PC-9 (cell line): ENCODE measurements at regions not wholly inside any gene's neighbourhood (a gene's known extent, or its start where the extent isn't known, plus 50 kb on each side); places are given as distances from the start of the nearest gene placed in this dataset.

Experiments used
- BruUV-seq: library from RNA; stranded (reverse); fragments of 400-500 nt; replicated peaks from 2 replicates; lab custom pipeline; 2021; lab: Mats Ljungman, UMichigan
- CTCF ChIA-PET: fragments of 300-600 bp; sonication (Branson Sonifier 250); formaldehyde crosslinking; loops from one replicate; lab custom pipeline; 2022; ENCODE audit warnings: antibody characterized with exemption; lab: Charles Lee
- POLR2A ChIA-PET: fragments of 300-600 bp; sonication (Branson Sonifier 250); formaldehyde crosslinking; loops from one replicate; lab custom pipeline; 2022; ENCODE audit warnings: antibody characterized with exemption; ENCODE audit not compliant: unreplicated experiment; lab: Charles Lee
- DNase-seq, 2 experiments: peaks; one replicate each; pipeline versions ENCODE4 v3.0.0 to v3.0.0-alpha.2; 2015 to 2022; ENCODE audit warnings: mixed read lengths in 1 of 2
- H2AFZ ChIP-seq: fragments of 200-600 bp; sonication (generic); 2 replicates; pipeline ENCODE4 v1.8.1; 2017; ENCODE audit warnings: antibody characterized with exemption
- H3F3A ChIP-seq: fragments of 200-600 bp; sonication (generic); 2 replicates; pipeline ENCODE4 v1.8.1; 2017; ENCODE audit warnings: antibody characterized with exemption, mild to moderate bottlenecking, low read depth; ENCODE audit not compliant: insufficient read depth
- H3K27ac ChIP-seq: fragments of 200-600 bp; sonication (generic); 2 replicates; pipeline ENCODE4 v1.6.1; 2016; ENCODE audit warnings: mixed run types
- H3K27me3 ChIP-seq: fragments of 200-600 bp; sonication (generic); 2 replicates; pipeline ENCODE4 v1.6.1; 2016; ENCODE audit warnings: low read depth, mixed run types; ENCODE audit not compliant: insufficient read depth
- H3K36me3 ChIP-seq: fragments of 200-600 bp; sonication (generic); 2 replicates; pipeline ENCODE4 v1.6.1; 2016; ENCODE audit warnings: low read depth, mixed run types
- H3K4me1 ChIP-seq: fragments of 200-600 bp; sonication (generic); replicated peaks from 2 replicates; pipeline ENCODE4 v1.6.1; 2016; ENCODE audit warnings: mixed run types; ENCODE audit not compliant: insufficient read depth
- H3K4me2 ChIP-seq: fragments of 200-600 bp; sonication (generic); 2 replicates; pipeline ENCODE4 v1.6.1; 2017; ENCODE audit warnings: mixed run types
- H3K4me3 ChIP-seq: fragments of 200-600 bp; sonication (generic); 2 replicates; pipeline ENCODE4 v1.6.1; 2016; ENCODE audit warnings: mixed run types
- H3K79me2 ChIP-seq: fragments of 200-600 bp; sonication (generic); 2 replicates; pipeline ENCODE4 v1.6.1; 2017; ENCODE audit warnings: low read depth, mixed run types
- H3K9me2 ChIP-seq: fragments of 200-600 bp; sonication (generic); 2 replicates; pipeline ENCODE4 v1.8.1; 2017; ENCODE audit warnings: mild to moderate bottlenecking; ENCODE audit not compliant: insufficient read depth
- H3K9me3 ChIP-seq: fragments of 200-600 bp; sonication (generic); 2 replicates; pipeline ENCODE4 v1.8.1; 2016; ENCODE audit warnings: low read depth; ENCODE audit not compliant: insufficient read depth
- H4K20me1 ChIP-seq: fragments of 200-600 bp; sonication (generic); 2 replicates; pipeline ENCODE4 v1.8.1; 2017; ENCODE audit not compliant: insufficient read depth
- CTCF ChIP-seq: fragments of 200-600 bp; sonication (generic); conservative IDR thresholded peaks from 2 replicates; pipeline ENCODE4 v1.6.1; 2017; ENCODE audit warnings: mixed run types, antibody characterized with exemption, mild to moderate bottlenecking, moderate library complexity
- EZH2 ChIP-seq: fragments of 200-600 bp; sonication (generic); IDR thresholded peaks from 2 replicates; pipeline ENCODE4 v1.8.0; 2017; ENCODE audit warnings: antibody characterized with exemption, low read depth
- intact Hi-C: fragments of 100-400 bp; cut with micrococcal nuclease; formaldehyde crosslinking; loops from one replicate; pipeline ENCODE4 v1.10.0; 2022; ENCODE audit not compliant: unreplicated experiment

- Histone ChIP-seq H3K36me3 (no peaks in the 10 kb centered on the region), H4K20me1 (no peaks in the 10 kb centered on the region), H3K4me3 (no peak overlapping the region), H2AFZ (no peak overlapping the region), H3K4me1 (no peaks in the 10 kb centered on the region), H3K4me2 (no peak overlapping the region), H3F3A (no peaks in the 10 kb centered on the region), H3K27ac (no peak overlapping the region), H3K79me2 (no peaks in the 10 kb centered on the region), H3K9me3 (no peaks in the 10 kb centered on the region), H3K9me2 (no peaks in the 10 kb centered on the region), H3K27me3 (no peaks in the 10 kb centered on the region)
- DNase-seq = no peak
- no peak for TF ChIP-seq EZH2
- no peak for TF ChIP-seq CTCF
- POLR2A ChIA-PET = interaction anchor here (0.6 kb wide), 1 partner anchor 329 kb away, joined by 5 read pairs; no protein-coding TSS in a partner anchor
- intact Hi-C loops = no loop called here
- CTCF ChIA-PET = no interaction called here
- BruUV-seq = no TSS peak
Observed at GRCh38 chr12:19710811-19711793, 271.8 kb downstream of the AEBP2 start.

- no peak for DNase-seq
- H3K4me2 ChIP-seq = no peak overlapping the region
- TF ChIP-seq EZH2 (no peak), CTCF (no peak)
- H4K20me1 ChIP-seq = no peaks in the 10 kb centered on the region
- intact Hi-C loops = no loop called here
- ChIA-PET CTCF (no interaction called here), POLR2A (interaction anchor here (0.6 kb wide), 1 partner anchor 330 kb away, joined by 5 read pairs; no protein-coding TSS in a partner anchor)
- no peaks in the 10 kb centered on the region for H3K9me2 ChIP-seq
- no peaks in the 10 kb centered on the region for H3K36me3 ChIP-seq
- BruUV-seq = no TSS peak
- H3K27me3 ChIP-seq = no peaks in the 10 kb centered on the region
- no peak overlapping the region for H3K4me3 ChIP-seq
- H3K79me2 ChIP-seq = no peaks in the 10 kb centered on the region
- no peak overlapping the region for H2AFZ ChIP-seq
- no peaks in the 10 kb centered on the region for H3F3A ChIP-seq
- H3K9me3 ChIP-seq = no peaks in the 10 kb centered on the region
- no peak overlapping the region for H3K27ac ChIP-seq
- H3K4me1 ChIP-seq = no peaks in the 10 kb centered on the region
Observed at GRCh38 chr12:19712041-19712440, 272.7 kb downstream of the AEBP2 start.

- Histone ChIP-seq H3K4me3 (no peak overlapping the region), H3K79me2 (no peaks in the 10 kb centered on the region), H3K4me2 (no peak overlapping the region), H3K4me1 (no peaks in the 10 kb centered on the region), H3K27me3 (no peaks in the 10 kb centered on the region), H3F3A (no peaks in the 10 kb centered on the region), H3K9me2 (no peaks in the 10 kb centered on the region; the same call in 1 of the 2 replicates), H2AFZ (no peak overlapping the region), H3K36me3 (no peaks in the 10 kb centered on the region), H4K20me1 (no peaks in the 10 kb centered on the region), H3K27ac (no peak overlapping the region), H3K9me3 (no peaks in the 10 kb centered on the region)
- intact Hi-C loops = no loop called here
- no peak for DNase-seq
- BruUV-seq = no TSS peak
- POLR2A ChIA-PET = no interaction called here
- no peak for TF ChIP-seq CTCF
- TF ChIP-seq EZH2 = no peak
- CTCF ChIA-PET = no interaction called here
Observed at GRCh38 chr12:19718401-19718800, 279.1 kb downstream of the AEBP2 start.
